ENCODE measurements at regions not wholly inside any gene's neighbourhood (a gene's known extent, or its start where the extent isn't known, plus 50 kb on each side); places are given as distances from the start of the nearest gene placed in this dataset.
A peak's percentile ranks its signal among the peaks of the same experiment; 100 is the strongest.

DNA sequence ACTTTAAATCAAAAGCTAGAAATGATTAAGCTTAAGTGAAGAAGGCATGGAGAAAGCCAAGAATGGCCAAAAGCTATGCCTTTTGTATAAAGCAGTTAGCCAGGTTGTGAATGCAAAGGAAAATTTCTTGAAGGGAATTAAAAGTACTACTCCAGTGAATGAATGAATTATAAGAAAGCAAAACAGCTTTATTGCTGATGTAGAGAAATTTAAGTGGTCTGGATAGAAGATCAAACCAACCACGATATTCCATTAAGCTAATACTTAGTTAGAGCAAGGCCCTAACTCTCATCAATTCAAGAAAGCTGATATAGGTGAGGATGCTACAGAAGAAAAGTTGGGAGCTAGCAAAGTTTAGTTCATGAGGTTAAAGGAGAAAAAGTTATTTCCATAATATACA lies 988.5 kb upstream of the ADGRB3 start:
- FAIRE-seq (no peak), DNase-seq (ENCODE audit: low read depth) (no peak)
- TF ChIP-seq, protein P1, sequence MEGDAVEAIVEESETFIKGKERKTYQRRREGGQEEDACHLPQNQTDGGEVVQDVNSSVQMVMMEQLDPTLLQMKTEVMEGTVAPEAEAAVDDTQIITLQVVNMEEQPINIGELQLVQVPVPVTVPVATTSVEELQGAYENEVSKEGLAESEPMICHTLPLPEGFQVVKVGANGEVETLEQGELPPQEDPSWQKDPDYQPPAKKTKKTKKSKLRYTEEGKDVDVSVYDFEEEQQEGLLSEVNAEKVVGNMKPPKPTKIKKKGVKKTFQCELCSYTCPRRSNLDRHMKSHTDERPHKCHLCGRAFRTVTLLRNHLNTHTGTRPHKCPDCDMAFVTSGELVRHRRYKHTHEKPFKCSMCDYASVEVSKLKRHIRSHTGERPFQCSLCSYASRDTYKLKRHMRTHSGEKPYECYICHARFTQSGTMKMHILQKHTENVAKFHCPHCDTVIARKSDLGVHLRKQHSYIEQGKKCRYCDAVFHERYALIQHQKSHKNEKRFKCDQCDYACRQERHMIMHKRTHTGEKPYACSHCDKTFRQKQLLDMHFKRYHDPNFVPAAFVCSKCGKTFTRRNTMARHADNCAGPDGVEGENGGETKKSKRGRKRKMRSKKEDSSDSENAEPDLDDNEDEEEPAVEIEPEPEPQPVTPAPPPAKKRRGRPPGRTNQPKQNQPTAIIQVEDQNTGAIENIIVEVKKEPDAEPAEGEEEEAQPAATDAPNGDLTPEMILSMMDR (IDR thresholded peaks at IDR 0.05; ENCODE audit: insufficient read depth, low read length, severe bottlenecking): no peak
- Histone ChIP-seq H3K27me3 (ENCODE audit: control insufficient read depth, insufficient read depth, low read length) (no peaks in the 10 kb centered on the region), H3K36me3 (ENCODE audit: control insufficient read depth, insufficient read depth, low read length) (no peaks in the 10 kb centered on the region), H3K4me3 (ENCODE audit: low read depth, low read length) (no peak overlapping the region)

DNA sequence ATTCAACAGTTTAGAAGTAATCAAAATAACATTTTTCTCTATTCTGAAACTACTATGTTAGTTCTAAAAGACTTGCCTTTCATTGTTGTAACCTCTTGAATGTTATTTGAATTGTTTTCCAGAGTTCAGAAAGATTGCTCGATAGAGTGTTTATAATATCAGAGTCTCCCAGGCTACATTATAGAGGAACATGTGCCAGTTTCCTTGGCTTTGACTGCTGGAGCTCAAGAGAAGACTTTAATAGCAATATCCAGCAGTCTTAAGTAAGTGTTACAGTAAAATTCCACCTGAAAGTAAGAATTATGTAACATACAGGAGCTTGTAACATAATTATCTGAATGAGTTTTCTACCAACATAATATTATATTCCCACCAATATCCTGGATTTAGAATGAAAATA lies 991.8 kb upstream of the ADGRB3 start:
- no peaks in the 10 kb centered on the region for H3K36me3 ChIP-seq (ENCODE audit: control insufficient read depth, insufficient read depth, low read length)
- no peak overlapping the region for H3K4me3 ChIP-seq (ENCODE audit: low read depth, low read length)
- DNase-seq (ENCODE audit: low read depth) (no peak), FAIRE-seq (no peak)
- H3K27me3 ChIP-seq (ENCODE audit: control insufficient read depth, insufficient read depth, low read length): no peaks in the 10 kb centered on the region
- TF ChIP-seq, protein P1 (IDR thresholded peaks at IDR 0.05; ENCODE audit: insufficient read depth, low read length, severe bottlenecking): no peak

DNA sequence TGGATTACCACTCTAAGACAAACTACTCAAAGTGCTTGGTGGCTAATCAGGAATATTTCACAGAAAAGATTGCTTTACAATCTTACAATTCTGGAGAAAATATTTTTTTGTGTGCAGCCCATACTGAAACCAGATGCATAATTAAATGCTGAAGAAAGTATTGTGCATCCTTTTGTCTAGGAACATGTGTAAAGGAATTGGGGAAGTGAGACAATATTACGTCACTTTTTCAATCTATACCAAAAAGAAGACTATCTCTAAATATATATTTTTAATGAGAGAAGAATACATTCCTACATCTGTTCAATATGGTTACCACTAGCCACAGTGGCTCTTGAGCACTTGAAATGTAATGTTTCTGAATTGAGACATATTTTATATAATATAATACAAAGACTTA lies 992.5 kb upstream of the ADGRB3 start:
- Histone ChIP-seq H3K4me3 (ENCODE audit: low read depth, low read length) (no peak overlapping the region), H3K36me3 (ENCODE audit: control insufficient read depth, insufficient read depth, low read length) (no peaks in the 10 kb centered on the region), H3K27me3 (ENCODE audit: control insufficient read depth, insufficient read depth, low read length) (no peaks in the 10 kb centered on the region)
- TF ChIP-seq, protein P1 (IDR thresholded peaks at IDR 0.05; ENCODE audit: insufficient read depth, low read length, severe bottlenecking): no peak
- no peak for DNase-seq (ENCODE audit: low read depth)
- FAIRE-seq: no peak

DNA sequence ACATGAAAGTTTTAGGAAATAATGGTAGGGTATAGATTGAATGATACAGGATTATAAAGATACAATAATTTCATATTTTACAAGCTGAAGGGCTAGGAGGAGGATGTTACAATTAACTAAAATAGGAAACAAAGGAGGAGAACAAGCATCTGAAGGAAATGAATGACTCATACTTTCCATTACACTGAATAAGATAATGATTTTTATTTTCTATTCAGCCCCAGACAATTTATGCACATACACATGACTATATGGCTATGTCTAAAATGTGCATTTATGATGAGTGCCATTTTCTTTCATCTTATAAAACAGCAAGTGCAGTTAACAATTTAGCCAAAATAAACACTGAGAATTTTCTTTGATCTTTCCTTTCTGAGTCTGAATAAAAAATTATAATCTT lies 994.6 kb upstream of the ADGRB3 start:
- no peak for FAIRE-seq
- Histone ChIP-seq H3K4me3 (ENCODE audit: low read depth, low read length) (no peak overlapping the region), H3K27me3 (ENCODE audit: control insufficient read depth, insufficient read depth, low read length) (no peaks in the 10 kb centered on the region), H3K36me3 (ENCODE audit: control insufficient read depth, insufficient read depth, low read length) (no peaks in the 10 kb centered on the region)
- DNase-seq (ENCODE audit: low read depth): peak; percentile 5
- TF ChIP-seq, protein P1 (IDR thresholded peaks at IDR 0.05; ENCODE audit: insufficient read depth, low read length, severe bottlenecking): no peak

DNA sequence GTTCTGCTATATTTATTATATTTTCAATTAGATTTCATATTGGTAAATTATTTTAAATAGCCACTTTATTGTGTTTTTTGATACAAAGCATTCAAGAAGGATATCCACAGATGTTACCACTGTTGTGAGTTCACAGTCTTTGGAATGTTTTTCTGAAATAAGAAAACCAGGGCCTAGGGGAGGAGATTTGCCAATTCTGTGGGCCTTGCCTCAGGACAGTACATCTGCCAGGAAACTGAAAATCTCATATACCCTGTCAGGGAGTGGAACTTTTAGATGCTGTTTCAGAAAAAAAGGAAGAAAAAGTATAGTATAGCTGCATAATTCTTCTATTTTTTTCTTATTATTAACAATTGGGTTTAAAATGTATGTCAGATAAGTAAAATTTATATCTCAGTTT lies 995.9 kb upstream of the ADGRB3 start:
- no peaks in the 10 kb centered on the region for H3K27me3 ChIP-seq (ENCODE audit: control insufficient read depth, insufficient read depth, low read length)
- H3K4me3 ChIP-seq (ENCODE audit: low read depth, low read length): no peak overlapping the region
- TF ChIP-seq, protein P1 (IDR thresholded peaks at IDR 0.05; ENCODE audit: insufficient read depth, low read length, severe bottlenecking): no peak
- no peak for FAIRE-seq
- no peaks in the 10 kb centered on the region for H3K36me3 ChIP-seq (ENCODE audit: control insufficient read depth, insufficient read depth, low read length)
- DNase-seq (ENCODE audit: low read depth): no peak

DNA sequence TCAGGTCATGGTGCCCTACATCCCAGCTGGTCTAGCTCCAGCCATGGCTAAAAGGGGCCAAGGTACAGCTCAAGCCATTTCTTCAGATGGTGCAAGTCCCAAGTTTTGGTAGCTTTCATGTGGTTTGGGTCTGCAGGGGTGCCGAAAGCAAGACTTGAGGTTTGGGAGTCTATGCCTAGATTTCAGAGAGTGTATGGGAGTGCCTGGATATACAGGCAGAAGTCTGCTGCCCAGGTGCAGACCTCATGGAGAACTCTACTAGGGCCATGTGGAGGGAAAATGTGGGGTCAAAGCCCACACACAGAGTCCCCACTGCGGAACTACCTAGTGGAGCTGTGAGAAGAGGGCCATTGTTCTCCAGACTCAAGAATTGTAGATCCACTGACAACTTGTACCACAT lies 1000.9 kb upstream of the ADGRB3 start:
- FAIRE-seq (no peak), DNase-seq (ENCODE audit: low read depth) (no peak)
- Histone ChIP-seq H3K36me3 (ENCODE audit: control insufficient read depth, insufficient read depth, low read length) (no peaks in the 10 kb centered on the region), H3K4me3 (ENCODE audit: low read depth, low read length) (no peak overlapping the region), H3K27me3 (ENCODE audit: control insufficient read depth, insufficient read depth, low read length) (no peaks in the 10 kb centered on the region)
- TF ChIP-seq, protein P1 (IDR thresholded peaks at IDR 0.05; ENCODE audit: insufficient read depth, low read length, severe bottlenecking): no peak

All from bronchial epithelial cell (primary cell).